ENCODE measurements at regions not wholly inside any gene's neighbourhood (a gene's known extent, or its start where the extent isn't known, plus 50 kb on each side); places are given as distances from the start of the nearest gene placed in this dataset.
A peak's percentile ranks its signal among the peaks of the same experiment; 100 is the strongest.

DNA sequence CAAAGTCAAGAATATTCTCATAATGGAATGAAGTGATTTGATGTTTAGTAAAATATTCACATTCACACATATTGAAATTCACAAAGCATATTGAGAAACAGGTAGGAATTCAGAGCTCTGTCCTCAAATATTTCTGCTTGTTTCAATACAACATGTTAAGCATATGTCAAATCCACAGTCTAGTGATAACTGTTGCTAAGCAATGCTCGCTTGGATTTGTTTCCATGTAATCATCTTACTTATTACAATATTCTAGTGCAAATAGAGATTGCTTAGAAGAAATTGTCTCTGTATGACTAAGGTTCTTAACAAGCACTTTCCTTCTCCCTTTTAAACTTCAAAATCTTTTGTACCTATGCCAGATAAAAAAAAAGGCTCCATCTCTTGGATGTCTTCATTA lies 995.7 kb downstream of the CDH18 start:
- H3K27ac ChIP-seq: no peak overlapping the region
- H3K36me3 ChIP-seq: no peaks in the 10 kb centered on the region
- H3K27me3 ChIP-seq: no peaks in the 10 kb centered on the region
- WGBS, 5 donors: 27 to 56% (median 32%) methylated on average over 1 of the region's 1 CpG
- TF ChIP-seq POLR2AphosphoS5 (IDR thresholded peaks at IDR 0.05) (no peak), EP300 (IDR thresholded peaks at IDR 0.05) (no peak), POLR2A (IDR thresholded peaks at IDR 0.05) (no peak)
- TF ChIP-seq, protein P1, sequence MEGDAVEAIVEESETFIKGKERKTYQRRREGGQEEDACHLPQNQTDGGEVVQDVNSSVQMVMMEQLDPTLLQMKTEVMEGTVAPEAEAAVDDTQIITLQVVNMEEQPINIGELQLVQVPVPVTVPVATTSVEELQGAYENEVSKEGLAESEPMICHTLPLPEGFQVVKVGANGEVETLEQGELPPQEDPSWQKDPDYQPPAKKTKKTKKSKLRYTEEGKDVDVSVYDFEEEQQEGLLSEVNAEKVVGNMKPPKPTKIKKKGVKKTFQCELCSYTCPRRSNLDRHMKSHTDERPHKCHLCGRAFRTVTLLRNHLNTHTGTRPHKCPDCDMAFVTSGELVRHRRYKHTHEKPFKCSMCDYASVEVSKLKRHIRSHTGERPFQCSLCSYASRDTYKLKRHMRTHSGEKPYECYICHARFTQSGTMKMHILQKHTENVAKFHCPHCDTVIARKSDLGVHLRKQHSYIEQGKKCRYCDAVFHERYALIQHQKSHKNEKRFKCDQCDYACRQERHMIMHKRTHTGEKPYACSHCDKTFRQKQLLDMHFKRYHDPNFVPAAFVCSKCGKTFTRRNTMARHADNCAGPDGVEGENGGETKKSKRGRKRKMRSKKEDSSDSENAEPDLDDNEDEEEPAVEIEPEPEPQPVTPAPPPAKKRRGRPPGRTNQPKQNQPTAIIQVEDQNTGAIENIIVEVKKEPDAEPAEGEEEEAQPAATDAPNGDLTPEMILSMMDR (IDR thresholded peaks at IDR 0.05): no peak
- DNase-seq: peak in 1 of 2 donors; percentile 10
- H3K4me1 ChIP-seq: no peaks in the 10 kb centered on the region
- H3K4me3 ChIP-seq: no peak overlapping the region
- intact Hi-C loops (cut with DNase I; ENCODE audit: low total_unique reads): no loop called here
- no peaks in the 10 kb centered on the region for H3K9me3 ChIP-seq

DNA sequence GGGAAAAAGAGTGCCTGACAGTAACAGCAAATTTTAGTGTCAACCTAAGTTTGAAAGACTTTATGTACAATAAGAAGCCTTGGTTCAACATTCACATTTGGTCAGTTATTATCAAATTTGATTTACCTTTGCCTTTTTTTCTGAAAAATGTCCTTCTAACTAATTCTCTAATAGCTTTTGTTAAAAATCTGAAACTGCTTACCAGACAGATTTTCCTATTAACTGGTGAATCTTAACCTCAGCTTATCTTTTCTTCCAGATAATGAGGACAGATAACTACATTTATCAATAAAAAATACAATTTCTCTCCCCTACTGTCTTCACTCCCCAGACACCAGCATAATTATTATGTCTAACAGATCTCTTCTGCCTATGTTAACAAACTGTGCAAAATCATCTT lies 988.5 kb downstream of the CDH18 start:
- TF ChIP-seq POLR2AphosphoS5 (IDR thresholded peaks at IDR 0.05) (no peak), EP300 (IDR thresholded peaks at IDR 0.05) (no peak), POLR2A (IDR thresholded peaks at IDR 0.05) (no peak)
- TF ChIP-seq, protein P1 (IDR thresholded peaks at IDR 0.05): no peak
- H3K27me3 ChIP-seq: no peaks in the 10 kb centered on the region
- intact Hi-C loops (cut with DNase I; ENCODE audit: low total_unique reads): no loop called here

DNA sequence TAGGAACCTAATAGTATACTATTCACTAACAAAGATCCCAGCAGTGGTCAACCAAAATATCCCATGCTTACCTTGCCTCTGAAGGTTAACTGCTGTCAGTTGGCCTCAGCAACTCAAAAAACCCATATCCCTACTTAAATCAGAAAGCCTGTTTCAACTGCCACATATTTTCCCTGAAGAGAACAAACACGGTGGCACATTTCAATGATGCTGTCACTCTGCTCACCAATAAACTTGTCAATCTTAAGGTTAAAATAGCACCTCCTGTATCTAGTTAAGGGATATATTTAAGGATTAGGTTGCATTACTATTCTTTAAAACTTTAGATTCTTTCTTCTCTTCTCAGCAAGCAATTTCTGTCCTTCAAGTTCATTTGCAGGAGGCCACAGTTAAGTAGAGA lies 986.9 kb downstream of the CDH18 start:
- DNase-seq: no peak
- no peak overlapping the region for H3K4me3 ChIP-seq
- H3K36me3 ChIP-seq: no peaks in the 10 kb centered on the region
- H3K4me1 ChIP-seq: no peaks in the 10 kb centered on the region
- no peaks in the 10 kb centered on the region for H3K27me3 ChIP-seq
- H3K9me3 ChIP-seq: peaks cover 0 to 9% (median 3%) of the 10 kb centered on the region in 4 donors
- TF ChIP-seq POLR2A (IDR thresholded peaks at IDR 0.05): no peak
- TF ChIP-seq, protein P1 (IDR thresholded peaks at IDR 0.05): no peak
- TF ChIP-seq EP300 (IDR thresholded peaks at IDR 0.05): no peak
- no peak for TF ChIP-seq POLR2AphosphoS5 (IDR thresholded peaks at IDR 0.05)
- H3K27ac ChIP-seq: no peak overlapping the region
- 59 to 74% (median 64%) methylated on average over 1 of the region's 1 CpG for WGBS, 5 donors
- intact Hi-C loops (cut with DNase I; ENCODE audit: low total_unique reads): no loop called here

More for the DNA sequence above, 988.5 kb downstream of the CDH18 start:
- H3K9me3 ChIP-seq: peaks cover 0 to 4% (median 0%) of the 10 kb centered on the region in 4 donors
- no peaks in the 10 kb centered on the region for H3K4me1 ChIP-seq
- no peak overlapping the region for H3K27ac ChIP-seq
- H3K4me3 ChIP-seq: no peak overlapping the region
- DNase-seq: no peak
- no peaks in the 10 kb centered on the region for H3K36me3 ChIP-seq

DNA sequence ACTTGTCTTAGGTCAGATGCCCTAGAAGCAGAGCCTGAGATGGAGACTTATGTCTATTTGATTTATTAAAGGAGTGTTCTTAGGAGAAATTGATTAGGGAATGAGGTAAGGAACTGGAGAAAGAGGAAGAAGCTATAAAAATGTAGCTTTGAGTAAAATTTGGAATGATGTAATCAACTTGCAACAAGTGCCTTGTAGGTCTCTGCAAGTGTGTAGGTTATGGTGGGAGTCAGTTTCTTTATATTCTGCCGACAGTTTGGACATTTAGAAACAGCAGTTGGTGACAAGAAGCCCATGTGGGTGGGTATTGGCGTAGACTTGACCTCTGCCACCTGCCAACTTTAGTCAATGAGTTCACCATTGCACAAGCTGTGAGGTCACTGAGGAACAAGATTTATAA lies 986.5 kb downstream of the CDH18 start:
- Histone ChIP-seq H3K27me3 (no peaks in the 10 kb centered on the region), H3K9me3 (peaks cover 0 to 9% (median 3%) of the 10 kb centered on the region in 4 donors), H3K4me1 (no peaks in the 10 kb centered on the region), H3K27ac (no peak overlapping the region), H3K4me3 (no peak overlapping the region), H3K36me3 (no peaks in the 10 kb centered on the region)
- intact Hi-C loops (cut with DNase I; ENCODE audit: low total_unique reads): no loop called here
- TF ChIP-seq, protein P1 (IDR thresholded peaks at IDR 0.05): no peak
- TF ChIP-seq POLR2A (IDR thresholded peaks at IDR 0.05) (no peak), POLR2AphosphoS5 (IDR thresholded peaks at IDR 0.05) (no peak), EP300 (IDR thresholded peaks at IDR 0.05) (no peak)
- no peak for DNase-seq
- 40 to 60% (median 53%) methylated on average over 2 of the region's 2 CpGs for WGBS, 5 donors
